Muscle layer of duodenum (tissue), 2 donors: ENCODE measurements at regions not wholly inside any gene's neighbourhood (a gene's known extent, or its start where the extent isn't known, plus 50 kb on each side); places are given as distances from the start of the nearest gene placed in this dataset.

Experiments
- H3K27ac ChIP-seq: one replicate; pipeline ENCODE4 v1.7.0; 2013; ENCODE audit warnings: mild to moderate bottlenecking, low read length
- H3K27me3 ChIP-seq: one replicate; pipeline ENCODE4 v1.7.0; 2013; ENCODE audit warnings: low read depth, mild to moderate bottlenecking, control low read depth, low read length
- H3K36me3 ChIP-seq, 2 donors: one replicate each; pipeline ENCODE4 v1.7.0; 2013; ENCODE audit warnings: low read length in 2 of 2, control low read depth in 1 of 2, mild to moderate bottlenecking in 1 of 2; ENCODE audit not compliant: insufficient read depth in 2 of 2, control insufficient read depth in 1 of 2
- H3K4me1 ChIP-seq, 2 donors: one replicate each; pipeline ENCODE4 v1.7.0; 2013; ENCODE audit warnings: low read length in 2 of 2, mild to moderate bottlenecking in 2 of 2, control low read depth in 1 of 2, moderate library complexity in 1 of 2; ENCODE audit not compliant: insufficient read depth in 2 of 2, control insufficient read depth in 1 of 2
- H3K4me3 ChIP-seq, 2 donors: one replicate each; pipeline ENCODE4 v1.7.0; 2013; ENCODE audit warnings: low read length in 2 of 2, low read depth in 1 of 2, mild to moderate bottlenecking in 1 of 2
- H3K9me3 ChIP-seq, 2 donors: one replicate each; pipeline ENCODE4 v1.7.0; 2013; ENCODE audit warnings: low read length in 2 of 2, control low read depth in 1 of 2, mild to moderate bottlenecking in 1 of 2; ENCODE audit not compliant: control insufficient read depth in 1 of 2
- donor health status: healthy.

- no peaks in the 10 kb centered on the region for H3K36me3 ChIP-seq
- no peaks in the 10 kb centered on the region for H3K4me1 ChIP-seq
- H3K27ac ChIP-seq, result no peak overlapping the region
- H3K4me3 ChIP-seq, result no peak overlapping the region
- H3K27me3 ChIP-seq, result no peaks in the 10 kb centered on the region
- no peaks in the 10 kb centered on the region for H3K9me3 ChIP-seq
These were observed 938.9 kb upstream of the PRR20A start for GRCh38 chr13:56201834-56202233.

DNA sequence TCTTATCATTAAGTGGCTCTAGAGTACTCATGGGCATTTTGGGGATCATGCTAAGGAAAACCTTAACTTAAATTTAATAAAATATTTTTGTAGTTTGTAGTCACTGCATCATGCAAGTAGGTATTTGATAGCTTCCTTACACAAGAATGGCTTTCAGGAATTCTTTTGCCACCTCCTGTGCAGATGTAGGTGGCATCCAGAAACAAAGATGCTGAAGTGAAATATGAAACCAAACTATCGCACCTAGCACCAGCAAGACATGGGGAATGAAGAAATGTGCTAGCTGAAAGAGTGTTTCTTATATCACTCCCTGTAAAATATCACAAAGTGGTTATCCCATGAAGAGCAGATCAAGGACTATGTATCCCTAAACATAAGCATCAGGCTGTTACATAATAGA lies 924.5 kb upstream of the PRR20A start:
- no peaks in the 10 kb centered on the region for H3K27me3 ChIP-seq
- H3K27ac ChIP-seq, result no peak overlapping the region
- no peaks in the 10 kb centered on the region for H3K36me3 ChIP-seq
- no peak overlapping the region for H3K4me3 ChIP-seq
- no peaks in the 10 kb centered on the region for H3K4me1 ChIP-seq
- peaks cover 0 to 2% of the 10 kb centered on the region in 2 donors for H3K9me3 ChIP-seq

GRCh38 chr13:56247692-56248091 lies 893.0 kb upstream of the PRR20A start:
- Histone ChIP-seq H3K27ac (no peak overlapping the region), H3K9me3 (no peaks in the 10 kb centered on the region), H3K27me3 (no peaks in the 10 kb centered on the region), H3K36me3 (no peaks in the 10 kb centered on the region), H3K4me1 (no peaks in the 10 kb centered on the region), H3K4me3 (no peak overlapping the region)

DNA sequence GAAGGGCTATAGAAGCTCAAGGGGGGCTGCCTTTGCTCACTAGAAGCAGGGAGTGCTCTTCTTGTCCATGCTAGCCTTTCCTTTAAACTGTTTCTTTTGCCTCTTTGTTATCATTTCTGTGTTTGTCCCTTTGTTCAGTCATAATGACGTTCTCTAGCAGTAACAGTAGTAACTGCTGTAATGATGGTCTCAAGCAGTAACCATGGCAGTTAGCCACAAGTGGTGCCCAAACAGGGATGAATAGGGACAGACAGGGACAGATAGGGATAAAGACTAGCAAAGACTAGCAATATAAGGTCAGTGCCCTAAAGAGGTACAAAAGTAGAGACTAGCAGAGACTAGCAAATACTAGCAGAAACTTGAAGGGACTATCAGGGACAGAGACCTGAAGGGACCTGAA lies 869.0 kb upstream of the PRR20A start:
- Histone ChIP-seq H3K27ac (no peak overlapping the region), H3K27me3 (no peaks in the 10 kb centered on the region), H3K36me3 (no peaks in the 10 kb centered on the region), H3K4me1 (no peaks in the 10 kb centered on the region), H3K9me3 (no peaks in the 10 kb centered on the region), H3K4me3 (no peak overlapping the region)

- H3K27ac ChIP-seq, result no peak overlapping the region
These were observed 857.4 kb upstream of the PRR20A start for GRCh38 chr13:56283262-56283828.

DNA sequence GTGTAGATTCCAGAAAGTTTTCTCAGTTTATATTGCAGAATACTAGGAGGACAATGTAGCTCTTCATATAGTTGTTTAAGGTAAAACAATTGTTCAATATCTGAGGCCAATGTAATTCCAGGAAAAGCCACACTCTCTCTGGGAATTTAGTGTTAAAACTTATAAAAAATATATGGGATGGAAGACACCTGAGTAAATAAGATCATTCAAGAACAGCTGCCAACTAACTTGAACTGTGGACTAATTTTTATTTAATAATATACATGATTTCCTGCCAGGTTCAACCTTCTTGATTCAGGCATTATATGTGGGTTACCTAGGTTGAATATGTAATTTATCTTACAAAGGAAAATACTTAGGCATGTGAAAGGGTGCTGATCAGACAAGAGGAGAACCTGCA lies 841.1 kb upstream of the PRR20A start:
- no peaks in the 10 kb centered on the region for H3K9me3 ChIP-seq

More at GRCh38 chr13:56283262-56283828, 857.4 kb upstream of the PRR20A start:
- no peak overlapping the region for H3K4me3 ChIP-seq
- H3K4me1 ChIP-seq, result no peaks in the 10 kb centered on the region
- H3K9me3 ChIP-seq, result peaks cover 0 to 3% of the 10 kb centered on the region in 2 donors
- H3K36me3 ChIP-seq, result no peaks in the 10 kb centered on the region
- H3K27me3 ChIP-seq, result no peaks in the 10 kb centered on the region

GRCh38 chr13:56314765-56315164 lies 826.0 kb upstream of the PRR20A start:
- Histone ChIP-seq H3K4me1 (no peaks in the 10 kb centered on the region), H3K27ac (no peak overlapping the region), H3K27me3 (no peaks in the 10 kb centered on the region), H3K36me3 (no peaks in the 10 kb centered on the region), H3K4me3 (no peak overlapping the region), H3K9me3 (no peaks in the 10 kb centered on the region)

More for the DNA sequence above, 841.1 kb upstream of the PRR20A start:
- Histone ChIP-seq H3K27ac (no peak overlapping the region), H3K27me3 (no peaks in the 10 kb centered on the region), H3K4me3 (no peak overlapping the region), H3K4me1 (no peaks in the 10 kb centered on the region), H3K36me3 (no peaks in the 10 kb centered on the region)

DNA sequence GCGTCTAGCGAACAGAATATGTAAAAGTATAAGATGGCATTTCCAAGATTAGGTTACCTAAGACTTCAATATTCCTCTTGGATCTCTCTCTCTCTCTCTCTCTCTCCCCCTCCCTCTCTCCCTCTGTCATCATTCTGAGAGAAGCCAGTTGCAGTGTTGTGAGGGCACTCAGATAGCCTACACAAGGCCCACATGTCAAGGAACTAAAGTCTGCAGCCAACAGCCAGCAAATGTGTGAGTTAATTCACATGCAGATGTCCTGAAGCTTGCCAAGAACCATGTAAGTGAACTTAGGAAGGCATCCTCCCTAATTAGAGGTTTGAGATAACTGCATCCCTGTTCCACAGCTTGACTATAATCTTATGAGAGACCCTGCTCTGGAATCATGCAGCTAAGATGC lies 822.9 kb upstream of the PRR20A start:
- no peak overlapping the region for H3K4me3 ChIP-seq
- H3K27me3 ChIP-seq, result no peaks in the 10 kb centered on the region
- H3K27ac ChIP-seq, result no peak overlapping the region
- no peaks in the 10 kb centered on the region for H3K4me1 ChIP-seq
- no peaks in the 10 kb centered on the region for H3K36me3 ChIP-seq
- H3K9me3 ChIP-seq, result no peaks in the 10 kb centered on the region

GRCh38 chr13:56332671-56333070 lies 808.0 kb upstream of the PRR20A start:
- Histone ChIP-seq H3K9me3 (peaks cover 0 to 2% of the 10 kb centered on the region in 2 donors), H3K4me3 (no peak overlapping the region), H3K27ac (no peak overlapping the region), H3K36me3 (no peaks in the 10 kb centered on the region), H3K27me3 (no peaks in the 10 kb centered on the region), H3K4me1 (no peaks in the 10 kb centered on the region)

DNA sequence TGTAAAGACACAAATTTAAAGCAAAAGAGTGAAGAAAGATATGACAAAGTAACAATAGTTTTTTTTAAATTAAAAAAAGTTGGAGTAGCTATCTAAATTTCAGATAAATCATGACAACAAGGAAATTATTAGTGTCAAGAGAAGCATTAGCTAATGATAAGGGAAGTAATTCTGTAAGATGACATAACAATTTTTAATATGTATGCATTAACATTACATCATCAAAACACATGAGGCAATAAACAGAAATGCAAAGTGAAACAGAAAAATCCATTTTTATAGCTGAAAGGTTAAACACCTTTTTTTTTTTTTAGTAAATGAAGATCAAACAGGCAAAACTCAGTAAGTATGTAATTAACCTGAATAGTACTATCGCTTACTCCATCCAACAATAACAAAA lies 804.9 kb upstream of the PRR20A start:
- Histone ChIP-seq H3K9me3 (peaks cover 0 to 8% of the 10 kb centered on the region in 2 donors), H3K36me3 (no peaks in the 10 kb centered on the region), H3K27ac (no peak overlapping the region), H3K27me3 (no peaks in the 10 kb centered on the region), H3K4me1 (no peaks in the 10 kb centered on the region), H3K4me3 (no peak overlapping the region)

DNA sequence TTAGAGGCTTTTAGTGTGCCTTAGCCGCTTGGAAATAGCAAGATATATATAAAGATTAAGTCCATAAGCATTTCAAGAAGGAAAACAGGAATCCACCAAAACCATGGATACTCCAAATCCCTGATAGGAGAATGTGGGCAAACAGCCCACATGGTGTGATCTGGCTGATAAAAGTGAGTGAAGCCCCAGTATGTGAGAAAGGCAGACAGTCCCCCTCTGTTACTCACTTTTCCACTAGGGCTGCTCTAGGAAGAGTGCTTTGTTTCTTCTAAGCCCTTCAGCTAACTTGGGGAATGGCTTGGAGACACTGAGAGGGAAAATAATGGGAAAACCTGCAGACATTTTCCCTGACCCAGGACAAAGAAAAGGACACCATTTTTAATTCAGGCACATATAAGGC lies 802.3 kb upstream of the PRR20A start:
- no peaks in the 10 kb centered on the region for H3K4me1 ChIP-seq
- no peaks in the 10 kb centered on the region for H3K27me3 ChIP-seq
- no peak overlapping the region for H3K4me3 ChIP-seq
- no peaks in the 10 kb centered on the region for H3K36me3 ChIP-seq
- no peak overlapping the region for H3K27ac ChIP-seq
- H3K9me3 ChIP-seq, result peaks cover 0 to 6% of the 10 kb centered on the region in 2 donors

- Histone ChIP-seq H3K36me3 (no peaks in the 10 kb centered on the region), H3K4me1 (no peaks in the 10 kb centered on the region), H3K27me3 (no peaks in the 10 kb centered on the region), H3K9me3 (no peaks in the 10 kb centered on the region), H3K27ac (no peak overlapping the region), H3K4me3 (no peak overlapping the region)
These were observed 793.7 kb upstream of the PRR20A start for GRCh38 chr13:56347014-56347413.
